Stimulated activated CD4-positive, alpha-beta T cell treated with anti-CD3 and anti-CD28 coated beads, Interleukin-15, amount 100 ng/mL, for 1 hour (primary cell): ENCODE measurements at regions not wholly inside any gene's neighbourhood (a gene's known extent, or its start where the extent isn't known, plus 50 kb on each side); places are given as distances from the start of the nearest gene placed in this dataset.
"Not testable (repeated sequence)": the region's sequence is repeated elsewhere in the genome, so short reads cannot be mapped to it uniquely, and the experiment has no call there.

Source experiments
- DNase-seq, 2 donors: peaks; one replicate each; pipeline ENCODE4 v3.0.0-alpha.2; 2020; ENCODE audit warnings: low read depth in 1 of 2, low spot score in 1 of 2

DNA sequence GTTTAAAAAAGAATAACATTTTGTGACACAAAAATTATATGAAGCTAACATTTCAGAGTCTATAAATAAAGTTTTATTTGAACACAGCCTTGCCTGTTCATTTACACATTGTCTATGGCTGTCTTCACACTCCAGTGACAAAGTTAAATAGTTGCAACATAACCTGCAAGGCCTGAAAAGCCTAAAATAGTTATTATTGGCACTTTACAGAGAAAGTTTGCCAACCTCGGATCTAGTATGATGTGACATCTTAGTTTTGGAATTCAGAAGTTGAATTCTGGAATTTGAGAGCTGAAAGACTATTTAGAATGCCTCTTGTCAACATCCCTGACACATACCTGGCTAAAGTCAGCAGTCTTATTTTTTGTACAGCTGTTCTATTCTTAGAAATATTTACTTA, 68.3 kb downstream of the DYRK2 start:
- no peak for DNase-seq

- not testable (repeated sequence) for DNase-seq
Measured at GRCh38 chr12:67719303-67719702, 70.8 kb downstream of the DYRK2 start.

- no peak for DNase-seq
Measured at GRCh38 chr12:67720351-67720856, 71.9 kb downstream of the DYRK2 start.

- DNase-seq, result no peak
Measured at GRCh38 chr12:67721248-67721647, 72.7 kb downstream of the DYRK2 start.

DNA sequence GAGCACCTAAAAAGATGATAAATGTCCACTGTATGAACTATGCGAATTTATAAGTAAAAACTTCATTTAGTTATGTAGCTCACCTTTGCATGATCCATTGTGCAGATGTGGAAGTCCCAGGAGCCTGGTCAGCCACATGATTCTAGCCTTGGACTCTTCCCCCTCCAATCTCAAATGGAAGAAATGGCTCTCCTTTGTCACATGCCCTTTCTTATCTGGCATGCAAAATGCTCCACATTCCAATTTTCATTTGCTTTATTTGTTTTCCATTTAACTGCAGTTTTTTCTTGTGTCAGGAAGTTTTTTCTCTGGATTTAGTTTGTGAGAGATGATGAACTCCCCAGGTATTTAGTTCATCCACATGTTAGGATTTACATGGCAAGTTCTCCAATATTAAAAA, 73.8 kb downstream of the DYRK2 start:
- no peak for DNase-seq

GRCh38 chr12:67726868-67727267, 78.3 kb downstream of the DYRK2 start:
- DNase-seq, result no peak

DNA sequence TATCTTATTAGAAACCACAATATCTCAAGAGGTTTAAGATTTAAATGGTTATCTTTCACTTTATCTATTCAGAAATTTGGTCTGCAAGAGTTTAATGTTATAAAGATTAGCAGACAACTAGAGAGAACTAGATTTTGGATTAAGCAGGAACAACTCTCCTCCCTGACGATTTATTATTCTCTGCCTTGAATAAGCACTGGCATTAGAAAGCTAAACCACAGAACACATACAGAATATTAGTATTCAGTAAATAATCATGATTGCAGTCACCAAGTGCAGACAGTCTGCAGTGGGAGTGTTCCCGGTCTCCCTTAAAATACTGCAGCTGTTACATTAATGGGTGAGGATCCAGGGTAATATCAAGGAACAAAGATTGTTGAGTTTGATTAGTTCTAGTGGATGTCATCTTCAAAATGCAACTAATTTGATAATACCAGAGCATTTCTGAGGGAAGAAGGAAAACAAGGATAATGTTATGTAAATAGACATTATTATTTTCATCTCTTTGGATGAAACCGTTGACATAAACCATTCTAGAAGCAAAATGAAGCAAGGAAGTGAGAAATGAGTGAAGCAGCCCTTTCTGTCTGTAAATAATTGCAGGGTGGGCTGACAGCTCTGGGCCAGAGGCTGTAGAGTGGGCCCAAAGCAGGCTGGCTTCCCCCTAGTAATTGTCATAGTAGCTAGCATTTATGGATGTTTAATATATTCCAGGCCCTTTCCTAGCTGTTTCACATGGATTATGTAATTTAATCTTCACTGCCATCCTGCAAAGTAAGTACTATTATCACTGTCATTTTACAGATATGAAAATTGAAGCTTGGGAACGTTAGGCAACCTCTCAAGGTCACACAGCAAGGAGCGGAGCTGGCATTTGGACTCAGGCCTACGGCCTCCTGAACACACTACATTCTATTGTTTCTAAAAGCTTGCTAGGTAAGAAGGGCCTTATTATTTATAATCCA, 79.4 kb downstream of the DYRK2 start:
- DNase-seq, result no peak

GRCh38 chr12:67732857-67733256, 84.3 kb downstream of the DYRK2 start:
- DNase-seq, result no peak

DNA sequence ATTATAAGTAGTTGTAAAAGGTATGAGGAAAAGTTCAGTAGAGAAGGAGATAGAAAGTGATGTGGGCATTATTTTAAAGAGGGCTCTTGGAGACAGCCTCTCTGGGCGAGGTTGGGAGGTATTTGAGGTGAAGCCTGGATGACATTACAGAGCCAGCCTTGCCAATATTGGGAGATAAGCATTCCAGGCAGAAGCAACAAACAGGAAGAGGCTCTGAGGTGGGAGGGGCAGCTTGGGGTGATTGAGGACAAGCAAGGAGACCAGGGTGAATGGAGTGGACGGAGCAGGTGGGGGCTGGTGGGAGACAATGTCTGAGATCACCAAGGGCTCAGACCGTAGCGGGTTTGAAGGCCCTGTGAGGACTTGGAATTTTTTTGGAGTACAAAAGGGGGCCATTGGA, 87.3 kb downstream of the DYRK2 start:
- no peak for DNase-seq

GRCh38 chr12:67740711-67741110, 92.2 kb downstream of the DYRK2 start:
- DNase-seq, result no peak

- DNase-seq, result no peak
Measured at GRCh38 chr12:67741270-67741669, 92.7 kb downstream of the DYRK2 start.

DNA sequence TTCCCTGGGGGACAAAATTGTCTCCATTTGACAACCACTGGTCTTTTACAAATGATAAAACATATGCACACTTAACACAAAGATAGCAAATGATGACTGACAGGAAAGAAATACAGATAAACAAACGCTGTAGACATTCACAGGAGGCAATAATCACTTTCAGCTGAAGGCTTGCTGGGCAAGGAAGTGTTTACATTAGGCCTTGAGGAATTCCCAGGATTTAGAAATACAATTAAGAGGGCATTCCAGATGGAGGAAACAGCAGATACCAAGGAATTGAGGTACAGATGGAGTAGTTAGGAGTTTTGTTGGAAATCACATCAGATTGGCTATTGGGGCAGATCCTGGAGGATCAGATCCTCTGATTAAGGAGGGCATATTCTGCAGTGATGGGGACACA, 93.9 kb downstream of the DYRK2 start:
- no peak for DNase-seq

GRCh38 chr12:67747869-67748742, 99.6 kb downstream of the DYRK2 start:
- DNase-seq, result no peak

DNA sequence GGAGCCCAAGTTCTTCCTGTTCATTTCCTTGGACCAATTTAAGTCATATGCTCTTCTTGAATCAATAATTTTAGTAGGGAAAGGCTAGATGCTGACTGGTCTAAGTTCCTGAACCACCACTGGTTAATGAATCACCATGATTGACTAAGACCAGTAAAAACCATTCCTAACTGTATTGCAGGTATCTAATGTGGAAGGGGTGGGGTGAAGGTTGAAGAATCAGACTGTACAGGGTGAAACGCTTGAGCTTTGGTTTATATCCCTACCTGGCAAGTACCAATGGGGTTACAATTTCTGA, 100.1 kb downstream of the DYRK2 start:
- no peak for DNase-seq

DNA sequence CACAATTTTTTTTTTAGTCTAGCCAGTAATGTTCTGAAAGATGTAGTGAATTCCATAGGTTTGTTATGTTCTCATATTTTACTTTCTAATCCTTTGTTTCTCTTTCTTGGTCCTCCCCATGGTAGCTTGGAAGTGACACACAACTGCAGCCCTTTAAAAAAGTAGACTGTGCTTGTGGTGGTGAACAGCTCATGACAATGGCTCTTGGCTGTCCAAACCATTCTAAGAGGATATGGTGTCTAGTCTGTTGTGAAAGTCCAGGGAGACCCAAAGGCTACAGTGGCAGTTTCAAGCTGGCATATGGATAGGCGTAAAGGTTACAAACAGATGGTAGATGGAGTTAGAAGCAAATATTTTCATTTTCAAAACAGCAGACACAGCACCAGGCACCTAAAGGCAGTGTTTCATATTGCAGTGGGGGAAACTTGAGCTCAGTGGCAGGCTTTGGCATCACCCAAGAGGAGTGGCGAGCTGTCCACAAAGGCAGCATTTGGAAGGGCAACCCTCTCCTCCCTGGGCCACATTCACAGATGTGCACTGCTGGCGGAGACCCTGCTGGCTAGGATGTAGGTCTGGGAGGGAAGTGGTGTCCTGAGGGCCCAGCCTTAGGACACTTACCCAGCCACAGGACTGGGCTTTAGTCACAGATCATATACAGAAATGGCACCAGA, 102.1 kb downstream of the DYRK2 start:
- DNase-seq, result no peak

GRCh38 chr12:67751381-67751928, 102.9 kb downstream of the DYRK2 start:
- no peak for DNase-seq

GRCh38 chr12:67752226-67752732, 103.7 kb downstream of the DYRK2 start:
- DNase-seq, result no peak

- DNase-seq, result no peak
Measured at GRCh38 chr12:67754933-67755697, 106.6 kb downstream of the DYRK2 start.

GRCh38 chr12:67757651-67758050, 109.1 kb downstream of the DYRK2 start:
- DNase-seq, result no peak

DNA sequence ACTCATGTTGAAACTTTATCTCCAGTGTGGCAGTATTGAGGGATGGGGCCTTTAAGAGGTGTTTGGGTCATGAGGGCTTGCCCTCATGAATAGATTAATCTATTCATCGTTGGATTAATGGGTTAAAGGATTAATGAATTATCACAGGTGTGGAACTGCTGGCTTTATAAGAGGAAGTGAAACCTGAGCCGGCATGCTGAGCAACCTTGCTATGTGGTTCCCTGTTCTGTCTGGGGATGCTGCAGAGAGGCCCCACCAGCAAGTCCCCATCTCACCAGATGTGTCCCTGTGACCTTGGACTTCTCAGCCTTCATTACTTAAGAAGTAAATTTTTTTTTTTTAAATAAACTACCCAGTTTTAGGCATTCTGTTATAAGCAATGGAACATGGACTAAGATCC, 109.6 kb downstream of the DYRK2 start:
- DNase-seq, result no peak
